ENCODE measurements at regions not wholly inside any gene's neighbourhood (a gene's known extent, or its start where the extent isn't known, plus 50 kb on each side); places are given as distances from the start of the nearest gene placed in this dataset.

- Histone ChIP-seq H3K27ac (no peak overlapping the region), H4K20me1 (ENCODE audit: insufficient read depth, poor library complexity, severe bottlenecking) (no peaks in the 10 kb centered on the region), H3K27me3 (no peaks in the 10 kb centered on the region), H3K9me2 (replicated peaks; ENCODE audit: insufficient read depth) (no peaks in the 10 kb centered on the region), H3K4me2 (no peak overlapping the region), H3K4me3 (no peak overlapping the region), H3K79me2 (no peaks in the 10 kb centered on the region), H2AFZ (no peak overlapping the region), H3K9me3 (ENCODE audit: low read depth) (no peaks in the 10 kb centered on the region), H3K36me3 (replicated peaks; ENCODE audit: insufficient read depth, low read depth) (no peaks in the 10 kb centered on the region), H3K4me1 (ENCODE audit: insufficient read depth) (no peaks in the 10 kb centered on the region)
- no peak for DNase-seq (ENCODE audit: low spot score)
- TF ChIP-seq EZH2 (IDR thresholded peaks at IDR 0.05; ENCODE audit: borderline replicate concordance) = no peak
- TF ChIP-seq, protein P1, sequence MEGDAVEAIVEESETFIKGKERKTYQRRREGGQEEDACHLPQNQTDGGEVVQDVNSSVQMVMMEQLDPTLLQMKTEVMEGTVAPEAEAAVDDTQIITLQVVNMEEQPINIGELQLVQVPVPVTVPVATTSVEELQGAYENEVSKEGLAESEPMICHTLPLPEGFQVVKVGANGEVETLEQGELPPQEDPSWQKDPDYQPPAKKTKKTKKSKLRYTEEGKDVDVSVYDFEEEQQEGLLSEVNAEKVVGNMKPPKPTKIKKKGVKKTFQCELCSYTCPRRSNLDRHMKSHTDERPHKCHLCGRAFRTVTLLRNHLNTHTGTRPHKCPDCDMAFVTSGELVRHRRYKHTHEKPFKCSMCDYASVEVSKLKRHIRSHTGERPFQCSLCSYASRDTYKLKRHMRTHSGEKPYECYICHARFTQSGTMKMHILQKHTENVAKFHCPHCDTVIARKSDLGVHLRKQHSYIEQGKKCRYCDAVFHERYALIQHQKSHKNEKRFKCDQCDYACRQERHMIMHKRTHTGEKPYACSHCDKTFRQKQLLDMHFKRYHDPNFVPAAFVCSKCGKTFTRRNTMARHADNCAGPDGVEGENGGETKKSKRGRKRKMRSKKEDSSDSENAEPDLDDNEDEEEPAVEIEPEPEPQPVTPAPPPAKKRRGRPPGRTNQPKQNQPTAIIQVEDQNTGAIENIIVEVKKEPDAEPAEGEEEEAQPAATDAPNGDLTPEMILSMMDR (IDR thresholded peaks at IDR 0.05; ENCODE audit: poor library complexity) = no peak
- no peak for TF ChIP-seq EZH2phosphoT487 (IDR thresholded peaks at IDR 0.05; ENCODE audit: low read depth, severe bottlenecking, unreplicated experiment)
- WGBS (ENCODE audit: low lambda C conversion rate, missing lambda C conversion rate) = 100% methylated on average over 3 of the region's 3 CpGs
Measured at GRCh38 chr15:35282965-35283496, 197.9 kb upstream of the NANOGP8 start.

DNA sequence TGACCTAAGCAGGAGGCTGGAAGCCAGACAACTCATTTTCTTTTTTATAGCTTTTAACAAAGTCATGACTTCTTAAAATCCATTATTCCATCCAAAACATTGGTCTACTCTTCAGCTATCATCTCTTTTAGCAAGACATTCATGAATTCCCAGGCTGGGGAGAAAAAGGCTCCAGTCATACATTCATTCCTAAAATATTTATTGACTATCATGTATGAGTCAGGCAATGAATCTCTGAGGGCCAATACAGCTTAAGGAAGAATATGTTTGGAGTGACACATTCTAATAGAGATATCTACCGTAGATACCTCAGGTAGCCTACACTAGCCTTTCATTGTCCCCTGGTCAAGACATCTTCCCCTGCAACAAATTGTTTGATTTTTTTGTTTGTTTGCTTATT lies 196.4 kb upstream of the NANOGP8 start:
- Histone ChIP-seq H3K9me3 (ENCODE audit: low read depth) (peaks cover 9% of the 10 kb centered on the region), H3K27me3 (no peaks in the 10 kb centered on the region), H3K4me3 (no peak overlapping the region), H4K20me1 (ENCODE audit: insufficient read depth, poor library complexity, severe bottlenecking) (no peaks in the 10 kb centered on the region), H3K9me2 (replicated peaks; ENCODE audit: insufficient read depth) (no peaks in the 10 kb centered on the region), H3K4me2 (no peak overlapping the region), H3K27ac (no peak overlapping the region), H3K79me2 (no peaks in the 10 kb centered on the region), H3K4me1 (ENCODE audit: insufficient read depth) (no peaks in the 10 kb centered on the region), H2AFZ (no peak overlapping the region), H3K36me3 (replicated peaks; ENCODE audit: insufficient read depth, low read depth) (no peaks in the 10 kb centered on the region)
- TF ChIP-seq EZH2phosphoT487 (IDR thresholded peaks at IDR 0.05; ENCODE audit: low read depth, severe bottlenecking, unreplicated experiment) (no peak), EZH2 (IDR thresholded peaks at IDR 0.05; ENCODE audit: borderline replicate concordance) (no peak)
- TF ChIP-seq, protein P1 (IDR thresholded peaks at IDR 0.05; ENCODE audit: poor library complexity) = no peak
- no peak for DNase-seq (ENCODE audit: low spot score)
- WGBS (ENCODE audit: low lambda C conversion rate, missing lambda C conversion rate) = 88% methylated on average over 1 of the region's 1 CpG

- no peak overlapping the region for H3K4me2 ChIP-seq
- H3K79me2 ChIP-seq = no peaks in the 10 kb centered on the region
- peaks cover 9% of the 10 kb centered on the region for H3K9me3 ChIP-seq (ENCODE audit: low read depth)
- H3K9me2 ChIP-seq (replicated peaks; ENCODE audit: insufficient read depth) = no peaks in the 10 kb centered on the region
- 94% methylated on average over 1 of the region's 1 CpG for WGBS (ENCODE audit: low lambda C conversion rate, missing lambda C conversion rate)
- no peak overlapping the region for H3K27ac ChIP-seq
- H3K4me1 ChIP-seq (ENCODE audit: insufficient read depth) = no peaks in the 10 kb centered on the region
- TF ChIP-seq EZH2phosphoT487 (IDR thresholded peaks at IDR 0.05; ENCODE audit: low read depth, severe bottlenecking, unreplicated experiment) = no peak
- no peak for TF ChIP-seq EZH2 (IDR thresholded peaks at IDR 0.05; ENCODE audit: borderline replicate concordance)
- TF ChIP-seq, protein P1 (IDR thresholded peaks at IDR 0.05; ENCODE audit: poor library complexity) = no peak
- no peak overlapping the region for H2AFZ ChIP-seq
- no peak overlapping the region for H3K4me3 ChIP-seq
- no peaks in the 10 kb centered on the region for H4K20me1 ChIP-seq (ENCODE audit: insufficient read depth, poor library complexity, severe bottlenecking)
- no peak for DNase-seq (ENCODE audit: low spot score)
- H3K27me3 ChIP-seq = no peaks in the 10 kb centered on the region
- no peaks in the 10 kb centered on the region for H3K36me3 ChIP-seq (replicated peaks; ENCODE audit: insufficient read depth, low read depth)
Measured at GRCh38 chr15:35279811-35280210, 194.7 kb upstream of the NANOGP8 start.
